H1 (cell line): ENCODE measurements at regions not wholly inside any gene's neighbourhood (a gene's known extent, or its start where the extent isn't known, plus 50 kb on each side); places are given as distances from the start of the nearest gene placed in this dataset.

ENCODE experiments used
- CTCF ChIA-PET: fragments of 300-600 bp; sonication (Branson Sonifier 250); formaldehyde crosslinking; loops from one replicate; lab custom pipeline; 2021; ENCODE audit not compliant: partially characterized antibody; lab: Charles Lee
- POLR2A ChIA-PET: fragments of 300-600 bp; sonication (Branson Sonifier 250); formaldehyde crosslinking; loops from one replicate; lab custom pipeline; 2021; ENCODE audit warnings: inconsistent platforms; ENCODE audit not compliant: partially characterized antibody; lab: Charles Lee
- DNase-seq, 2 experiments: peaks; one replicate each; pipeline versions ENCODE4 v3.0.0 to v3.0.0-alpha.2; 2010 to 2022; ENCODE audit warnings: low spot score in 2 of 2, low read depth in 1 of 2, mixed read lengths in 1 of 2
- FAIRE-seq: peaks from 2 replicates; lab custom pipeline; 2011; peaks lifted over from hg19 to GRCh38; lab: Jason Lieb, UNC
- H2AFZ ChIP-seq: 2 replicates; pipeline ENCODE4 v1.8.1; 2012; ENCODE audit warnings: low read length, inconsistent platforms
- H2AK5ac ChIP-seq: 2 replicates; pipeline ENCODE4 v1.6.1; 2013; ENCODE audit warnings: low read depth, low read length
- H2BK120ac ChIP-seq: replicated peaks from 2 replicates; pipeline ENCODE3; 2013; ENCODE audit warnings: low read depth, low read length, inconsistent platforms
- H2BK12ac ChIP-seq: 2 replicates; pipeline ENCODE4 v1.6.1; 2013; ENCODE audit warnings: low read depth, low read length
- H2BK15ac ChIP-seq: 2 replicates; pipeline ENCODE4 v1.6.1; 2013; ENCODE audit warnings: low read length
- H2BK20ac ChIP-seq: 2 replicates; pipeline ENCODE4 v1.6.1; 2013; ENCODE audit warnings: low read length
- H2BK5ac ChIP-seq: 2 replicates; pipeline ENCODE4 v1.6.1; 2013; ENCODE audit warnings: low read depth, low read length
- H3K14ac ChIP-seq: 2 replicates; pipeline ENCODE4 v1.6.1; 2013; ENCODE audit warnings: inconsistent platforms; ENCODE audit not compliant: insufficient read length
- H3K18ac ChIP-seq: 2 replicates; pipeline ENCODE4 v1.6.1; 2013; ENCODE audit warnings: low read length; ENCODE audit errors: extremely low read depth
- H3K23ac ChIP-seq: 2 replicates; pipeline ENCODE4 v1.6.1; 2013; ENCODE audit warnings: inconsistent platforms; ENCODE audit not compliant: insufficient read length
- H3K23me2 ChIP-seq: 2 replicates; pipeline ENCODE4 v1.6.1; 2013; ENCODE audit warnings: low read depth, low read length
- H3K27ac ChIP-seq: 2 replicates; pipeline ENCODE4 v1.6.1; 2011; ENCODE audit warnings: low read depth, low read length, inconsistent platforms
- H3K27me3 ChIP-seq, 4 experiments: replicated peaks in 1 of 4; 1 replicate in 1 of 4; 2 replicates in 3 of 4; pipeline versions ENCODE4 v1.6.1 to v1.8.1; 2011 to 2013; ENCODE audit warnings: low read length in 3 of 4, mild to moderate bottlenecking in 3 of 4, inconsistent platforms in 2 of 4, mixed read lengths in 2 of 4, moderate library complexity in 1 of 4; ENCODE audit not compliant: control insufficient read depth in 3 of 4, insufficient read depth in 3 of 4; ENCODE audit errors: extremely low read depth in 1 of 4
- H3K36me3 ChIP-seq, 4 experiments: 2 replicates each; pipeline versions ENCODE4 v1.6.1 to v1.8.1; 2011 to 2013; ENCODE audit warnings: mild to moderate bottlenecking in 4 of 4, low read length in 3 of 4, moderate library complexity in 2 of 4, control low read depth in 1 of 4, inconsistent platforms in 1 of 4; ENCODE audit not compliant: insufficient read depth in 4 of 4, control insufficient read depth in 2 of 4
- H3K4ac ChIP-seq: replicated peaks from 2 replicates; pipeline ENCODE3; 2013; ENCODE audit warnings: low read length, low read depth, mixed read lengths, inconsistent platforms; ENCODE audit not compliant: insufficient read length
- H3K4me1 ChIP-seq, 4 experiments: replicated peaks in 1 of 4; 1 replicate in 1 of 4; 2 replicates in 3 of 4; pipeline versions ENCODE4 v1.6.1 to v1.8.1; 2011 to 2013; ENCODE audit warnings: low read length in 3 of 4, inconsistent platforms in 2 of 4, mixed read lengths in 1 of 4; ENCODE audit not compliant: insufficient read depth in 4 of 4, control insufficient read depth in 3 of 4
- H3K4me2 ChIP-seq, 2 experiments: 2 replicates each; pipeline versions ENCODE4 v1.6.1 to v1.8.1; 2011 to 2013; ENCODE audit warnings: low read depth in 2 of 2, low read length in 2 of 2, control low read depth in 1 of 2, inconsistent platforms in 1 of 2, mild to moderate bottlenecking in 1 of 2; ENCODE audit not compliant: insufficient read depth in 1 of 2
- H3K4me3 ChIP-seq, 4 experiments: fragments of 200-600, 300-600 bp in 1 of 4; sonication (generic), shearing (Covaris generic), sonication (Bioruptor Twin) in 1 of 4; 2 replicates each; pipeline versions ENCODE4 v1.5.1 to v1.8.1; 2011 to 2016; ENCODE audit warnings: low read length in 4 of 4, low read depth in 3 of 4, control low read depth in 2 of 4, inconsistent platforms in 2 of 4, mild to moderate bottlenecking in 2 of 4, mixed read lengths in 1 of 4, moderate library complexity in 1 of 4; ENCODE audit not compliant: insufficient read depth in 2 of 4; ENCODE audit errors: extremely low read depth in 1 of 4
- H3K56ac ChIP-seq: replicated peaks from 2 replicates; pipeline ENCODE3; 2013; ENCODE audit warnings: low read depth, mild to moderate bottlenecking, mixed read lengths, low read length, inconsistent platforms; ENCODE audit not compliant: insufficient read length
- H3K79me1 ChIP-seq: 2 replicates; pipeline ENCODE4 v1.6.1; 2013; ENCODE audit warnings: low read depth, low read length, control low read depth
- H3K79me2 ChIP-seq, 2 experiments: 2 replicates each; pipeline versions ENCODE4 v1.6.1 to v1.8.1; 2012 to 2013; ENCODE audit warnings: low read length in 2 of 2, mild to moderate bottlenecking in 2 of 2, inconsistent platforms in 1 of 2; ENCODE audit not compliant: insufficient read depth in 2 of 2, control insufficient read depth in 1 of 2
- H3K9ac ChIP-seq, 4 experiments: replicated peaks in 1 of 4; 1 replicate in 1 of 4; 2 replicates in 3 of 4; pipeline versions ENCODE4 v1.6.1 to v1.8.1; 2011 to 2013; ENCODE audit warnings: low read depth in 3 of 4, low read length in 3 of 4, control low read depth in 2 of 4, mild to moderate bottlenecking in 2 of 4, moderate library complexity in 2 of 4, inconsistent platforms in 1 of 4; ENCODE audit errors: extremely low read depth in 1 of 4
- H3K9me3 ChIP-seq, 2 experiments: 2 replicates each; pipeline versions ENCODE4 v1.6.1 to v1.8.1; 2012 to 2013; ENCODE audit warnings: mild to moderate bottlenecking in 2 of 2, moderate library complexity in 2 of 2, control low read depth in 1 of 2, inconsistent platforms in 1 of 2, low read depth in 1 of 2, low read length in 1 of 2, mixed read lengths in 1 of 2; ENCODE audit not compliant: insufficient read depth in 2 of 2
- H4K20me1 ChIP-seq, 2 experiments: replicated peaks in 1 of 2; 2 replicates each; pipeline versions ENCODE3 to v1.8.1; 2011 to 2013; ENCODE audit warnings: inconsistent platforms in 2 of 2, low read length in 2 of 2, mild to moderate bottlenecking in 1 of 2; ENCODE audit not compliant: insufficient read depth in 2 of 2, control insufficient read depth in 1 of 2
- H4K5ac ChIP-seq: 2 replicates; pipeline ENCODE4 v1.6.1; 2013; ENCODE audit warnings: low read length, low read depth, mixed read lengths, inconsistent platforms; ENCODE audit not compliant: insufficient read length
- H4K8ac ChIP-seq: 2 replicates; pipeline ENCODE4 v1.8.0; 2013; ENCODE audit warnings: mild to moderate bottlenecking, moderate library complexity, low read length, inconsistent platforms; ENCODE audit not compliant: insufficient read depth; ENCODE audit errors: extremely low read depth
- H4K91ac ChIP-seq: replicated peaks from 2 replicates; pipeline ENCODE3; 2013; ENCODE audit warnings: low read length, mixed read lengths, inconsistent platforms; ENCODE audit not compliant: insufficient read length
- SP4 ChIP-seq: IDR thresholded peaks from 2 replicates; pipeline ENCODE4 v1.6.1; 2012; ENCODE audit warnings: low read length, inconsistent platforms
- SUZ12 ChIP-seq: fragments of 200-600 bp; sonication (generic); IDR thresholded peaks from 2 replicates; pipeline ENCODE4 v1.6.1; 2012; ENCODE audit warnings: mild to moderate bottlenecking, inconsistent platforms, low read length, moderate library complexity, mixed read lengths
- WGBS, 2 experiments: shearing (Covaris generic) in 1 of 2; methylation state at CpG; one replicate each; pipeline versions ENCODE4 v1.1.6 to v1.1.7; 2013 to 2015; ENCODE audit warnings: low lambda C conversion rate in 2 of 2, mixed read lengths in 2 of 2, inconsistent platforms in 1 of 2, low coverage in 1 of 2, missing lambda C conversion rate in 1 of 2; ENCODE audit not compliant: insufficient replicate concordance in 2 of 2, insufficient coverage in 1 of 2, insufficient read length in 1 of 2; ENCODE audit errors: extremely low coverage in 1 of 2, missing lambda C conversion rate in 1 of 2; 5-methylcytosine and 5-hydroxymethylcytosine counted together

DNA sequence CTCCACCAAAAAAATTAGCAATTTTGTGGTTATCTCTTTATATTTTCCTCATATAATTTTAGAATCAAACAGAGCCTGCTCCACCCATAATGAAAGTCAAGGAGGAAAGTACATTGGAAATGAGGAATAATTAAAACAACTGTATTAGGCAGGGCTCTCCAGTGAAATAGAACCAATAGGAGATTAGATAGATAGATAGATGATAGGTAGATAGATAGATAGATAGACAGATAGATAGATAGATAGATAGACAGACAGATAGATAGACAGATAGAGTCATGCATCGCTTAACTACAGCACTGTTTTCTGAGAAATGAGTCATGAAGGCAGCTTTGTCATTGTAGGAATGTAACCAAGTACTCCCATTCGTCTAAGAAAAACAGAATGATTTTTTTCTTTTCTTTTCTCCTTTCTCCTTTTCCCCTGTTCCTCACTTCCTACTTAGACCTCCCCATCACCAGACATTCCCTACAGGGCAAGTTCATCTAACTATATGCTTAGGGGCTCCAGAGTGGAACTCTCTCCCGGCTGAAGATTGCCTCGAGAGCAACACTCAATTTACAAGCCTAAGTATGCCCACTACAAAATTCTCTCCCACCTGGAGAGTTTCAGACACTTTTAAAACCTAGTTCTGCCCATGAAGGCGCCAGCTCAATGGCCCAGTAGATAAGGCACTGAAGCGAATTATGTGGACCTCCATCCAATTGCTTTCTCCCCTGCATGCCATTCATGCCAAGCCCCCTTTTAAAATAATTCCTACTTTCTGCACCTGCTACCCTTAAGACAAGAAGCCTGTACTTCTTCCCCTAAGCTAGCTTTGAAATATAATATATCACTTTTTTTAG is 53.3 kb upstream of the LIPC start:
- no peak for TF ChIP-seq SUZ12
- TF ChIP-seq SP4 = no peak
- TF ChIP-seq, all 59 proteins: peak for 0
- Histone ChIP-seq H3K56ac (no peak overlapping the region), H3K79me2 (no peaks in the 10 kb centered on the region), H2AFZ (no peak overlapping the region), H3K14ac (no peak overlapping the region), H2BK12ac (no peak overlapping the region), H2BK5ac (no peak overlapping the region), H2BK20ac (no peak overlapping the region), H3K27ac (no peak overlapping the region), H3K4me1 (peaks cover 0 to 2% (median under 1%) of the 10 kb centered on the region in 4 experiments; a peak in 4 of 7 replicates), H3K79me1 (no peaks in the 10 kb centered on the region), H3K4ac (no peak overlapping the region), H3K27me3 (no peaks in the 10 kb centered on the region), H2BK120ac (no peak overlapping the region), H3K9ac (no peak overlapping the region), H4K8ac (no peak overlapping the region), H3K4me2 (no peak overlapping the region), H4K5ac (no peak overlapping the region), H3K23me2 (no peaks in the 10 kb centered on the region), H3K36me3 (no peaks in the 10 kb centered on the region), H4K20me1 (no peaks in the 10 kb centered on the region), H3K9me3 (peaks cover 0 to 5% of the 10 kb centered on the region in 2 experiments; a peak in 2 of 4 replicates), H3K23ac (no peak overlapping the region), H3K18ac (no peak overlapping the region), H2BK15ac (no peak overlapping the region), H2AK5ac (no peak overlapping the region), H3K4me3 (no peak overlapping the region), H4K91ac (no peak overlapping the region)
- 85% methylated on average over 6 of the region's 6 CpGs; no CpG with 5 or more reads in 1 of the 2 experiments for WGBS, 2 experiments
- ChIA-PET CTCF (interaction anchor here (1.0 kb wide), 1 partner anchor 109 kb away, joined by 3 read pairs; no protein-coding TSS in a partner anchor), POLR2A (no interaction called here)
- DNase-seq (no peak), FAIRE-seq (no peak)
